Keratinocyte (primary cell): ENCODE measurements at regions not wholly inside any gene's neighbourhood (a gene's known extent, or its start where the extent isn't known, plus 50 kb on each side); places are given as distances from the start of the nearest gene placed in this dataset.

Source experiments
- DNase-seq: peaks from one replicate; pipeline ENCODE4 v3.0.0-alpha.2; 2011; ENCODE audit warnings: low read depth, missing footprints, low spot score
- FAIRE-seq: peaks from 2 replicates; lab custom pipeline; 2011; peaks lifted over from hg19 to GRCh38; lab: Jason Lieb, UNC
- H2AFZ ChIP-seq: 2 replicates; pipeline ENCODE4 v1.6.0; 2012; ENCODE audit warnings: low read length, control low read depth, inconsistent platforms; ENCODE audit not compliant: control insufficient read depth
- H3K27ac ChIP-seq: 2 replicates; pipeline ENCODE4 v1.5.1; 2011; ENCODE audit warnings: low read length; ENCODE audit not compliant: control insufficient read depth, insufficient read depth
- H3K27me3 ChIP-seq: 3 replicates; pipeline ENCODE4 v1.6.0; 2011; ENCODE audit warnings: low read length; ENCODE audit not compliant: control insufficient read depth, insufficient read depth; ENCODE audit errors: extremely low read depth
- H3K36me3 ChIP-seq, 2 experiments: 2 replicates in 1 of 2; 3 replicates in 1 of 2; pipeline ENCODE4 v1.5.1; 2011; ENCODE audit warnings: low read length in 2 of 2, mild to moderate bottlenecking in 1 of 2; ENCODE audit not compliant: control insufficient read depth in 2 of 2, insufficient read depth in 2 of 2; ENCODE audit errors: extremely low read depth in 1 of 2
- H3K4me1 ChIP-seq: 3 replicates; pipeline ENCODE4 v1.5.1; 2011; ENCODE audit warnings: low read length; ENCODE audit not compliant: control insufficient read depth, insufficient read depth; ENCODE audit errors: extremely low read depth
- H3K4me2 ChIP-seq: 3 replicates; pipeline ENCODE4 v1.6.0; 2011; ENCODE audit warnings: low read depth, low read length; ENCODE audit not compliant: control insufficient read depth, insufficient read depth; ENCODE audit errors: extremely low read depth
- H3K4me3 ChIP-seq, 3 experiments: fragments of 200-600 bp in 1 of 3; sonication (generic) in 1 of 3; 2 replicates in 2 of 3; 3 replicates in 1 of 3; pipeline ENCODE4 v1.5.1; 2011 to 2016; ENCODE audit warnings: low read length in 3 of 3, mild to moderate bottlenecking in 3 of 3, control low read depth in 2 of 3, inconsistent platforms in 1 of 3, low read depth in 1 of 3, mixed read lengths in 1 of 3, mixed run types in 1 of 3, moderate library complexity in 1 of 3; ENCODE audit not compliant: control insufficient read depth in 2 of 3, insufficient read depth in 2 of 3; ENCODE audit errors: extremely low read depth in 1 of 3
- H3K79me2 ChIP-seq: 2 replicates; pipeline ENCODE4 v1.6.0; 2012; ENCODE audit warnings: low read length; ENCODE audit not compliant: control insufficient read depth, insufficient read depth
- H3K9ac ChIP-seq: 3 replicates; pipeline ENCODE4 v1.6.0; 2011; ENCODE audit warnings: low read length; ENCODE audit not compliant: control insufficient read depth, insufficient read depth; ENCODE audit errors: extremely low read depth
- H3K9me1 ChIP-seq: 3 replicates; pipeline ENCODE4 v1.6.0; 2011; ENCODE audit warnings: low read length; ENCODE audit not compliant: control insufficient read depth, insufficient read depth; ENCODE audit errors: extremely low read depth
- H3K9me3 ChIP-seq: 2 replicates; pipeline ENCODE4 v1.5.1; 2012; ENCODE audit warnings: low read depth, low read length; ENCODE audit not compliant: control insufficient read depth
- H4K20me1 ChIP-seq: 3 replicates; pipeline ENCODE4 v1.6.0; 2011; ENCODE audit warnings: low read length; ENCODE audit not compliant: control insufficient read depth, insufficient read depth; ENCODE audit errors: extremely low read depth
- CTCF ChIP-seq, 3 experiments: IDR thresholded peaks in 1 of 3; conservative IDR thresholded peaks in 1 of 3; optimal IDR thresholded peaks in 1 of 3; 2 replicates in 2 of 3; 3 replicates in 1 of 3; pipeline versions ENCODE3 to v1.5.1; 2011; ENCODE audit warnings: low read length in 3 of 3, mild to moderate bottlenecking in 3 of 3, moderate library complexity in 2 of 3, control low read depth in 1 of 3, inconsistent platforms in 1 of 3; ENCODE audit not compliant: insufficient read depth in 2 of 3; ENCODE audit errors: extremely low read depth in 1 of 3
- EZH2 ChIP-seq: IDR thresholded peaks from one replicate; pipeline ENCODE4 v1.6.1; 2012; ENCODE audit warnings: inconsistent platforms, mild to moderate bottlenecking, low read length, moderate library complexity
- dilution Hi-C: fragments of 300-500 bp; cut with MboI; formaldehyde crosslinking; loops from one replicate; pipeline ENCODE4 v1.7.0; 2020; ENCODE audit warnings: low sequenced_read_pairs; ENCODE audit not compliant: extremely low pct_ligation_motif_present

GRCh38 chr13:30037306-30037705 is 186.9 kb upstream of the UBL3 start:
- H3K27me3 ChIP-seq, result peaks cover 6% of the 10 kb centered on the region
- no peak overlapping the region for H3K4me2 ChIP-seq
- H2AFZ ChIP-seq, result no peak overlapping the region
- peaks cover 5% of the 10 kb centered on the region for H3K4me1 ChIP-seq
- DNase-seq (no peak), FAIRE-seq (no peak)
- no peaks in the 10 kb centered on the region for H3K9me1 ChIP-seq
- TF ChIP-seq CTCF (optimal IDR thresholded peaks at IDR 0.05 in 1 of 3, IDR thresholded peaks at IDR 0.05 in 1 of 3, conservative IDR thresholded peaks at IDR 0.05 in 1 of 3; ENCODE audit: extremely low read depth in 1 of 3, insufficient read depth in 2 of 3, low read length in 3 of 3) (no peak), EZH2 (no peak)
- H3K36me3 ChIP-seq, result no peaks in the 10 kb centered on the region
- H3K9ac ChIP-seq, result no peak overlapping the region
- H4K20me1 ChIP-seq, result no peaks in the 10 kb centered on the region
- dilution Hi-C loops, result no loop called here
- no peak overlapping the region for H3K27ac ChIP-seq
- H3K4me3 ChIP-seq, result no peak overlapping the region
- no peaks in the 10 kb centered on the region for H3K9me3 ChIP-seq
- no peaks in the 10 kb centered on the region for H3K79me2 ChIP-seq

- no peak overlapping the region for H3K27ac ChIP-seq
- no peak overlapping the region for H3K4me2 ChIP-seq
- peaks cover 16% of the 10 kb centered on the region for H3K27me3 ChIP-seq
- DNase-seq (no peak), FAIRE-seq (no peak)
- no peaks in the 10 kb centered on the region for H3K79me2 ChIP-seq
- no peak for TF ChIP-seq EZH2
- no peak for TF ChIP-seq CTCF (optimal IDR thresholded peaks at IDR 0.05 in 1 of 3, IDR thresholded peaks at IDR 0.05 in 1 of 3, conservative IDR thresholded peaks at IDR 0.05 in 1 of 3; ENCODE audit: extremely low read depth in 1 of 3, insufficient read depth in 2 of 3, low read length in 3 of 3)
- H3K9ac ChIP-seq, result no peak overlapping the region
- H3K36me3 ChIP-seq, result no peaks in the 10 kb centered on the region
- dilution Hi-C loops, result no loop called here
- no peak overlapping the region for H2AFZ ChIP-seq
- H3K9me1 ChIP-seq, result no peaks in the 10 kb centered on the region
- H3K4me3 ChIP-seq, result no peak overlapping the region
- peaks cover 5% of the 10 kb centered on the region for H3K4me1 ChIP-seq
- H4K20me1 ChIP-seq, result no peaks in the 10 kb centered on the region
- H3K9me3 ChIP-seq, result no peaks in the 10 kb centered on the region
Measured at GRCh38 chr13:30034458-30034795, 184.0 kb upstream of the UBL3 start.
